GM21526 (cell line): ENCODE measurements at regions not wholly inside any gene's neighbourhood (a gene's known extent, or its start where the extent isn't known, plus 50 kb on each side); places are given as distances from the start of the nearest gene placed in this dataset.

ENCODE experiments used
- ATAC-seq: cut with Tn5 transposase; IDR thresholded peaks from one replicate; pipeline ENCODE4 v1.9.1; 2021; ENCODE audit warnings: moderate library complexity; ENCODE audit not compliant: unreplicated experiment, low FRiP score

- no peak for ATAC-seq
Observed at GRCh38 chr3:95939235-95939809, 875.1 kb upstream of the EPHA6 start.

- ATAC-seq, result no peak
Observed at GRCh38 chr3:95965704-95966336, 848.6 kb upstream of the EPHA6 start.

- no peak for ATAC-seq
Observed at GRCh38 chr3:95971573-95971972, 842.8 kb upstream of the EPHA6 start.

- ATAC-seq, result no peak
Observed at GRCh38 chr3:95994338-95994737, 820.1 kb upstream of the EPHA6 start.

- no peak for ATAC-seq
Observed at GRCh38 chr3:96000966-96001365, 813.4 kb upstream of the EPHA6 start.

GRCh38 chr3:96007650-96008195 lies 806.7 kb upstream of the EPHA6 start:
- ATAC-seq, result no peak

GRCh38 chr3:96012939-96013338 lies 801.5 kb upstream of the EPHA6 start:
- no peak for ATAC-seq

- ATAC-seq, result no peak
Observed at GRCh38 chr3:96017556-96017955, 796.8 kb upstream of the EPHA6 start.

GRCh38 chr3:96022676-96023075 lies 791.7 kb upstream of the EPHA6 start:
- ATAC-seq, result no peak

GRCh38 chr3:96027718-96028117 lies 786.7 kb upstream of the EPHA6 start:
- no peak for ATAC-seq

- ATAC-seq, result no peak
Observed at GRCh38 chr3:96039632-96040031, 774.8 kb upstream of the EPHA6 start.

- no peak for ATAC-seq
Observed at GRCh38 chr3:96059301-96059700, 755.1 kb upstream of the EPHA6 start.

GRCh38 chr3:96069065-96069464 lies 745.3 kb upstream of the EPHA6 start:
- no peak for ATAC-seq

- no peak for ATAC-seq
Observed at GRCh38 chr3:96070678-96071077, 743.7 kb upstream of the EPHA6 start.

GRCh38 chr3:96071097-96071496 lies 743.3 kb upstream of the EPHA6 start:
- ATAC-seq, result no peak

- ATAC-seq, result no peak
Observed at GRCh38 chr3:96072226-96072625, 742.2 kb upstream of the EPHA6 start.

- ATAC-seq, result no peak
Observed at GRCh38 chr3:96083610-96084009, 730.8 kb upstream of the EPHA6 start.

- no peak for ATAC-seq
Observed at GRCh38 chr3:96086018-96086417, 728.4 kb upstream of the EPHA6 start.

- no peak for ATAC-seq
Observed at GRCh38 chr3:96101006-96101560, 713.3 kb upstream of the EPHA6 start.

GRCh38 chr3:96106701-96107100 lies 707.7 kb upstream of the EPHA6 start:
- no peak for ATAC-seq
